HG03469 (cell line): ENCODE measurements at regions not wholly inside any gene's neighbourhood (a gene's known extent, or its start where the extent isn't known, plus 50 kb on each side); places are given as distances from the start of the nearest gene placed in this dataset.
"Not testable (repeated sequence)": the region's sequence is repeated elsewhere in the genome, so short reads cannot be mapped to it uniquely, and the experiment has no call there.

Source experiments
- ATAC-seq: cut with Tn5 transposase; IDR thresholded peaks from one replicate; pipeline ENCODE4 v1.9.1; 2021; ENCODE audit warnings: mild to moderate bottlenecking, moderate library complexity, moderate number of reproducible peaks; ENCODE audit not compliant: unreplicated experiment

DNA sequence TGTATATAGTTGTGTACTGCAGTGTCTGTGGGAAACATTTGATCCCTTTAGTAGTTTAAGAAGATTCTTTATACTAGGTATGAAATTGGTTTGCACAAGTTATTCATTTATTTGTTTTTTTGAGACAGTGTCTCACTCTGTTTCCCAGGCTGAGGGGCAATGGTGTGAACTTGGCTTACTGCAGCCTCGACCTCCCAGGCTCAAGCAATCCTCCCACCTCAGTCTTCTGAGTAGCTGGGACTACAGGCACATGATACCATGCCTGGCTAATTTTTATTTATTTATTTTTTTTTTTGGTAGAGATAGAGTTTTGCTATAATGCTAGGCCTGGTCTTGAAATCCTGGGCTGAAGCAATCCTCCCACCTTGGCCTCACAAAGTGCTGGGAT lies 209.4 kb downstream of the RASSF9 start:
- no peak for ATAC-seq

DNA sequence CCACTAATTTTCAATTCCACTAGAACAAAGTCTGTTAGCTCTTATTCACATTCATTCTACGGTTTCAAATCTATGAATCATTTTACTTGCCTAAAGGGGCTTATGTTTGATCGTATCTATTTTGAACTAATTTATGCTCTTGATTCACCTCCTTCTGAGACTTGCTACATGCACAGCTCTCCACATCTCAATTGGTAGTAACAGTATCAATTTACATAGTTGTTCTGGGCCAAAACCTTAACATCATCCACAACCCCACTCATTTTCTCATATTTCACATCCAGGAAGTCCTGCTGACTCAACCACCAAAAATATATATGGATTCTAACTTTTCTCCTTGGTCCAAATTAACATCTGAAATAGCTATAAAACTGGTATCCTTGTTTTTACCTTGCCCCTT lies 208.6 kb downstream of the RASSF9 start:
- ATAC-seq, result no peak

DNA sequence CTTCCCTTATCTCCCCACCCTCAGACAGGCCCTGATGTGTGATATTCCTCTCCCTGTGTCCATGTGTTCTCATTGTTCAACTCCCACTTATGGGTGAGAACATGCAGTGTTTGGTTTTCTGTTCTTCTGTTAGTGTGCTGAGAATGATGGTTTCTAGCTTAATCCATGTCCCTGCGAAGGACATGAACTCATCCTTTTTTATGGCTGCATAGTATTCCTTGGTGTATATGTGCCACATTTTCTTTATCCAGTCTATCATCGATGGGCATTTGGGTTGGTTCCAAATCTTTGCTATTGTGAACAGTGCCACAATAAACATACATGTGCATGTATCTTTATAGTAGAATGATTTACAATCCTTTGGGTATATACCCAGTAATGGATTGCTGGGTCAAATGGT lies 207.6 kb downstream of the RASSF9 start:
- not testable (repeated sequence) for ATAC-seq

DNA sequence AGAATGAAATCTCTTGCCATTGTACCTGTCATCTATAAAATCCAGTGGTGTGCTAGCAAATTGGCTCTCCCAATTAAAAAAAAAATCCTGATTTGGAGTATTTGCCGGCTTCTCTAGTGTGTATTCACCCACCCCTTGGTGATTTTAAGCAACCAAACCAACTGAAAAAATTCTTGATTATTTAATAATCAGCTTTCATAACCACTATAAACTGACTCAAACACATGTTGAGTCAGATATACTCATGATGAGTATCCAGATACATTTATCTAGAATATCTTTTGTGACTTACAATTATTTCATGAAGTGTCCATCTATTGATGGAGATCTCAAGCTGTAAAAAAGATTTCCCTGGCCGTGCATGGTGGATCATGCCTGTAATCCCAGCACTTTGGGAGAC lies 205.4 kb downstream of the RASSF9 start:
- ATAC-seq, result no peak

DNA sequence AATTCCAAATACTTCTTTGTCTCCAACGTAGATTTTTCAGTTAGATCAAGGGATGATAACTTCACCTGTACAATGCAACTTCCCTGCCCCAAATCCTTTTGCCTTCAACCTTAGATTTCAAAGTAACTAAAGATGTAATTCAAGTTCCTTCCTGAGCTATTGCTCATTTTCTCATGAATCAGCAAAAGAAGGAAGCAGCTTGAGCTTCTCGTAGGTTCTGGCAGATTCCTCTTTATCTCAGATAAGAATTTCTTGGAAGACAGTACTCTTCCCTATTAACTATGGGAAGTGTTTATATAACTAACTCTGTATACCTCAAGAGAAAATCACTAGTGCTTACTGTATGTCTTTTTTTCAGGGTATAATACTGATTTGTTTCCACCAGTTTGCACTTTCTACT lies 203.8 kb downstream of the RASSF9 start:
- ATAC-seq, result no peak

DNA sequence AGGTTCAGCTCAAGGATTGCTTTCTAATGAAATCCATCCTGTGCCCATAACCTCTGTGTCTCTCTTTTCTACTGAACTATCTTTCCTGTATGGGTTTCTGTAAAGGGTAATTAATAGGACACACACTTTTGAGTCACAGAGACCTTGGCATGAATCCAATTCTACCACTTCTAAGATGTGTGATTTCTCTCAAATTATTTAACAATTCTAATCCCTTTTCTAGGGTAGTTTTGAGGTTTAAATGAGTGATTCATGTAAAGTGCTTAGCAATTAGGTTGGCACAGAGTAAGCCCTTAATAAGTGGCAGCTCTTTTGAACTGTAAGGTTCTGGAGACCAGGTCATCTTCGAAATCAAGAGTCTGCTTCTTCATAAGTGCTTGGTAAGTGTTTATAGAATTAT lies 202.7 kb downstream of the RASSF9 start:
- ATAC-seq, result no peak

DNA sequence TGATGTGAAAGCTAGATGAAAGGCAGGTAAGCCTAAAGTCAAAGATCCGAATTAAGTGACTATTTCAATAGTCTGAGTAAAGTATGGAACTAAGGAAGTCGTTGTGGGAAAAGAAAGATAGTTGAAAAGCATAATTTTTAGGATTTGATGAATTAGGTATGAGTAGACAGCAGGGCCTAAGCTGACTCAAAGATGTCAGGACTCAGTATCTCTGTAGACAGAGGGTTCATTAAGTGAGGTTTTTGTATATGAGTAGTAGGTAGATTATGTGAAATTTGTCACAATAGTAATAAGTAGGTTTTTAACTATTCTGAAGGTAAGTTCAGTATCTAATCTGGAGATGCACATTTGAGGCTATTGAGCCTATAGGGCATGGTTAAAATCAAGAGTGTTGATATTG lies 196.4 kb downstream of the RASSF9 start:
- no peak for ATAC-seq

DNA sequence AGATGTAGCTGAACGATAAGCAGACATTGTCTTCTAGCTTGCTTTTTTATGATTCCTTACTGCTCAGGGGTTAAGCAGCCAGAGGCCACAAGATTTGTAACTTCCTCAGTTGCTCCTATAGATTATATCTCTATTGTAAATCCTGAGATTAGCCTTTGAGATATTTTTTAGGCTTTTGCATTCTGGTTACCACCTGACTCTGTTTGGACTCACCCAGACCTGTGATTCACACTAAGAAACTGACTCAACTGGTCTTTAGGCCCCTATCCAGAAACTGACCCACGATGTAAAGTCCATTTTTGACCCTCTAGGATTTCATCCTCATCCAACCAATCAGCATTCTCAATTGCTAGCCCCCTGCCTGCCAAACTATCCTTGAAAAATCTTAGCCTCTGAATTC lies 194.4 kb downstream of the RASSF9 start:
- no peak for ATAC-seq

DNA sequence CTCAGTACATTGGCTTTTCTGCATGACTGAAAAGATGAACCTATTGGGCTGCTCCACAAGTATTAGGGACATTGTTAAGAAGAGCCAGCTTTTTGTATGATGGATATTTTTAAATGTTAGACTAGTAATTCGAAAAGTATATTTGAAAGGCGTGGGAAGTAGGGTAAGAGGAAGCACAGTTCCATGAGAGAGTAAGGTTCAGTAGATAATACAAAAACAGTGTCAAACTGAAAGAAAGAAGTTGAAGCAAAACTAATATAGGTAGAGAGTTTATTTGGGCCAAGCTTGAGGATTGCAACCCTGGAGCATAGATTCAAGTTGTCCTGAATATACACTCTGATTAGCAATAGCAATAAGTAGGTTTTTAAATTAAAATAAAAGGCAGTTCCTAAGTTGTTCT lies 193.9 kb downstream of the RASSF9 start:
- no peak for ATAC-seq

DNA sequence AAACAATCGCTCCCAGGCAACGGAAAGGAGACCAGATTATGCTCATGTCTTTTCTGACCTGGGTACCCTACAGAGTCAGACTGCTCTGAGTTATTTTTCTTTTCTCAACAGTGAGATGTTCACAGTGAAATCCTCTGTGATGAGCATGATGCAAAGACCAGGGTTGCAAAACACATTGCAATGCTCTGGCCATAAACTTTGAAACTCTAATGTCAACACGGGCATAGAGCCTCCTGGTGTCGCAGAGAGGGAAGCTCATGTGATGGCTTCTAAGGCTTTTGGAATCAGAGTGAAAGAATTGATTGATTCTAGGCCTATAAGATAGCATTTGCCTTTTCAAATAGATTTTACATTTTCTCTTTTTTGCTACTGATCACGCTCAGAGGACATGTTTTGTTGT lies 193.4 kb downstream of the RASSF9 start:
- ATAC-seq, result no peak

DNA sequence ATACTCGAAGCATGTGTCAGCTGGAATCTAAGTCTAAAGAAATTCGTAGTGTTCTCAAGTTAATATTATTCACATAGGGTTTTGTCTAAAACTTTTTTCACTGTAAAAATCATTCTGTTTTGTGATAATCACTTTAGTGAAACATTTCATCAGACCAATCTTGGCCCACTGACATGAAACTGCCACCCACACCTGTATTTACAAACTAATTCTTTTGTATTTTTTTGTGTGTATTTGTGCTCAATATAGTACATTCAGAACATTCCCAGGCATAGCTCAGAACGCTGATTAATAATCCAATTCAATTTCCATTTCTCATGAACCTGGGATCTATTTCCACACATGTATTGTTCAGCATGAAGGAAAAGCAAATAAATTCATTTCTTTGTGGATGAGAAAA lies 191.7 kb downstream of the RASSF9 start:
- no peak for ATAC-seq

DNA sequence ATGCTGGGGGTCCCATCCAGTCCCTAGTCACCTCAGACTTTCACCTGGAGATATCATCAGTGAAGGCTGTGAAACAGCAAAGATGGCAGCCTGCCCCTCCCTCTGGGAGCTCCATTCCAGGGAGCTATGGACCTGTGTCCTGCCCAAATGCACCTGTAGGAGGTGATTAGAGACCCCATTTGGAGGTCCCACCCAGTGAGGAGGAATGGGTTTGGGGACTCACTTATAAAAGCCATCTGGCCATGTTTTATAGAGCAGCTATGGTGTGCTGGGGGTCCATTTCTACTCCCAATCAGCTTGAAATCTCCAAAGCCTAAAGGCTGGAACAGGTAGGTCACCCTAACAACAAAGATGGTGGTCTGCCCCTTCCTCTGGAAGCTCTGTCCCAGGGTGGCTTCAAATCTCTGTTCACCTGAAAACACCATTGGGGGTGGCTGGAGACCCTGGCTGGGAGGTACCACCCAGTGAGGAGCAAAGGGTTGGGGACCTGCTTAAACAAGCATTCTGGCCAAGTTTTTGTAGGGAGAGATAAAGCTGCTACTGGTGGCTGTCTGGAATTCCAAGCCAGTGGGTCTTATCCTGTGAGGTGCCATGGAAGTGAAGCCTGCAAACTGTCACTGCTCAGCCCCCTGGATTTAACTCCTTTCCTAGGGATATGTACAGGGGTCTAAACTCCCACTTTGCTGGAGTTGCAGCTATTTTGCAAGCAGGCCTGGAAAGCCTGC lies 182.3 kb downstream of the RASSF9 start:
- no peak for ATAC-seq

DNA sequence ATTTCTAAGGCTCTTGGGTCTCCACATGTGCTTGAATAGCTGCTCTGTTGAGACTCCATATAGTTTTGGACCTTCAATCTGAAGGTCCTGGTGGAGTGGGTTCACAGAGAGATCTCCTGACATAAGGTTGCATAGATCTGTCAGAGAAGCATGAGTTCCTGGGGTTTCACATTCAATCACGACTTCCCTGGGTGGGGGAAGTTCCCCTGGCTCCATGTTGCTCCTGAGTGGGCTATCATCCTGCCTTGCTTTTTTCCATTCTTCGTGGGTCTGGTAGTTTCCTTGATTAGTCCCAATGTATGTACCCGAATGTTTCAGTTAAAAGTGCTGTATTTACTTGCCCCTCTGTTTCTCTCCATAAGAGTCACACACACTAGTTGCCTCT lies 181.8 kb downstream of the RASSF9 start:
- ATAC-seq, result no peak

DNA sequence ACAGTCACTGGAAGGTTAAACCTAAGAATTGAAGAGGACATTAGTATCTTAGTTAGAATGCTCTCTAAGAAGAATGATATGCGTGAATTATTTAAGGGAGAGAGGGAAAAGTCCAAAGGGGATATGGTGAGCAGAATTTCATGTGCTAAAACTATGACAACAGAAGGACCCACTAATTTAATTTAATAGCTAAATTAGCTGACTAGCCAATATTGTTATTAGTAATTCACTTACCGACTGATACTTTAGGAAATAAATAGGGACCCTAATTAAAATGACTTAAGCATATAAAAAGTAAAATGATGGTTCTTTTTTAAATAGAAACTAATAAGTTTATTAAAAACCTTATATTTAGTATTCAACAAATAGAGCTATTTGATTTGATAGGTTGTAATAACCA lies 179.6 kb downstream of the RASSF9 start:
- no peak for ATAC-seq

DNA sequence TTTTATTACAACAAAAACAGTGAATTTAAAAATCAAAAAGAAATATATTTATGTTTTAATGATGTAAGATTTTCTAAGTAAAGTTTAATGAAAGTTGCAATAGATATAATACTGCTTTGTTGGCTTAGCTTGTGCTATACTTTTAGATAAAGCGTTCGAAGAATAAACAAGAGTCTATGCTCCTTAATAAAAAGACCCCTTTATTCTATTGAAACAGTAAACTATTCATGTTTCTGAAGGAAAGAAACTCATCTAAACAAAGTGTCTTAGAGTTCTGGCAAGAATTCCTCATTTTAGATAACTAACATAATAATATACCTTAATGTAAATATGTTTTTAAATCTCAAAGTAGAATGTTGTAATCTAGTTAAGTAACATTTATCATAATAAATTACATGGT lies 179.0 kb downstream of the RASSF9 start:
- ATAC-seq, result no peak

DNA sequence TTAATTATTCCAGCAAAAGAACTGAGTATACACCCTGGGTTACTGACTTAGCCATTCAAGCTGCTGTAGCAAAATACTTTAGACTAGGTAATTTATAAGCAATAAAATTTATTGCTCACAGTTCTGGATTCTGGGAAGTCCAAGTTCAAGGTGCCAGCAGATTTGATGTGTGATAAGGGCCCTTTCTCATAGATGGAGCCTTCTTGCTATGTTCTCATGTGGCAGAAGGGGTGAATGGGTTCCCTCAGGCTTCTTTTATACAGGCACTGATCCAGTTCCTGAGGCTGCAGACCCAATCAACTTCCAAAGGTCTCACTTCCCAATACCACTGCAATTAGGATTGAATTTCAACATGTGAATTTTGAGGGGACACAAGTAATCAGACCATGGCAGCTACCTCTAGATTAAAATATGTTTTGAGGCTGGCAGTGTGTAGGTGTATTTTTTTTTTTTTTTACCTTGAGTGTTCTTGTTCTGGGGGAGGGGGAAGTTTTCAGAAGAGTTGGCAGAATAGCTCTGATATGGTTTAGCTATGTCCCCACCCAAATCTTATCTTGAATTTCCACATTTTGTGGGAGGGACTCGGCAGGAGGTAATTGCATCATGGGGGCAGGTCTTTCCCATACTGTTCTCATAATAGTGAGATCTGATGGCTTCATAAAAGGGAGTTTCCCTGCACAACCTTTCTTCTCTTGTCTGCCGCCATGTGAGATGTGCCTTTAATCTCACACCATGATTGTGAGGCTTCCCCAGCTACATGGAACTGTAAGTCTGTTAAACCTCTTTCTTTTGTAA lies 178.2 kb downstream of the RASSF9 start:
- ATAC-seq, result no peak

DNA sequence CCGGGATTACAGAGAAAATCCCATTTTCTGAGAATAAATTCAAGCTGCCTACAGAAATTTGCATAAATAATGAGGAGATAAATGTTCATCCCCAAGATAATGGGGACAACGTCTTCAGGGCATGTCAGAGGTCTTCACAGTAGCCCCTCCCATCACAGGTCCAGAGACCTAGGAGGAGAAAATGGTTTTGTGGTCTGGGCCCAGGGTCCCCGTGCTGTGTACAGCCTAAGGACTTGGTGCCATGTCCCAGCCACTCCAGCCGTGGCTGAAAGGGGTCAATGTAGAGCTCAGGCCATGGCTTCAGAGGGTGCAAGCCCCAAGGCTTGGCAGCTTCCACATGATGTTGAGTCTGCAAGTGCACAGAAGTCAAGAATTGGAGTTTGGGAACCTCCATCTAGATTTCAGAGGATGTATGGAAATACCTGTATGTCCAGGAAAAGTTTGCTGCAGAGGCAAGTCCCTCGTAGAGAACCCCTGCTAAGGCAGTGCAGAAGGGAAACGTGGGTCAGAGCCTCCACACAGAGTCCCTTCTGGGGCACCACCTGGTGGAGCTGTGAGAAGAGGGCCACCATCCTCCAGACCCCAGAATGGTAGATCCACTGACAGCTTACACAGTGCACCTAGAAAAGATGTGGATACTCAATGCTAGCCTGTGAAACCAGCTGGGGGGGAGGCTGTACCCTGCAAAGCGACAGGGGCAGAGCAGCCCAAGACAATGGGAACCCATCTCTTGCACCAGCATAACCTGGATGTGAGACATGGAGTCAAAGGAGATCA lies 176.3 kb downstream of the RASSF9 start:
- ATAC-seq, result no peak

DNA sequence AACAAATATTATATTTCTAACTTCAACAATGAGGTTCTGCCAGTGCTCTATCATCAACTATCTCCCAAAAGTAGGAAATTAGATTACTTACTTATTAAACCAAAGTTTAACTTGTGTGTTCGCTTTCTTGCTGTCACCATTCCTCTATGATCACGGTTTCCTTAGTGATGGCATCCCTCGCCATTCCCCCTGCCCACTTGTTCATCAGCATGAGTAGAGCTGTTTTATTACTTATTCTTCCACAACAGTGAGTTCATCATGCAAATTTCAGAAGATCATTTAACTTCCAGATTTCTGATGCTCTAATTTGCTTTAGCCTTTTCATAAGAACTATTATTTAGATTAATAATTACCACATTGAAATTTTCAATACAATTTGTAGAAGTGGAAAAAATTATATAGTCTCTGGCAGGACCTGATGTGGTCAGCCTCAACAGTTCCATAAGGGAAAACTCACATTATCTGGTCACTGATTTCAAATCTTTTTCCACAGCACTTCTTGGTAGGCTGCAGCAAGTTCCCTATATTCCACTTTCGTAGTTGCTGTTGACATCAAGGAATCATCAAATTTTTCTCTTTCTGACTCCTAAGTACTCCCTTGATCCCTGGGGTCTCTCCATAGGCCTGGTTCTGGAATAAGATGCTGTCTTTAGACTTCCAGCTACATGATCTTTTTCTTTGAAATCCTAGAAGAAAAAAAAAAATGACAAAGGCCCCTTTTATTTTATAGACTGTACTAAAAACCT lies 174.6 kb downstream of the RASSF9 start:
- ATAC-seq, result no peak

DNA sequence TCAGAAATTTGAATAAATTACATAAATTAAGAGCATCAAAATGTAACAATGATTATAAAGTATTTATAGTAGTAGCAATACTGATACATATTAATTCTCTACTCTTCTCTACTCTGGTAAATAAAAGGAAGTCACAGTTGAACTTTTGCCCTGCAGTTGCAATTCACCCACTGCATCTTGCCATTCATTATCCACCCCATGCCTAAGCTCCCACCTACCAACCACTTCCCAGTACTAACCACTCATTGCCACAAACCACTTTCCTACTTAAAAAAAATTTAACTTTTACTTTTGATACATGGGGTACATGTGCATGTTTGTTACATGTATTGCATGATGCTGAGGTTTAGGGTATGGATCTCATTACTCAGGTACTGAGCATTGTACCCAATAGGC lies 174.0 kb downstream of the RASSF9 start:
- ATAC-seq, result no peak

DNA sequence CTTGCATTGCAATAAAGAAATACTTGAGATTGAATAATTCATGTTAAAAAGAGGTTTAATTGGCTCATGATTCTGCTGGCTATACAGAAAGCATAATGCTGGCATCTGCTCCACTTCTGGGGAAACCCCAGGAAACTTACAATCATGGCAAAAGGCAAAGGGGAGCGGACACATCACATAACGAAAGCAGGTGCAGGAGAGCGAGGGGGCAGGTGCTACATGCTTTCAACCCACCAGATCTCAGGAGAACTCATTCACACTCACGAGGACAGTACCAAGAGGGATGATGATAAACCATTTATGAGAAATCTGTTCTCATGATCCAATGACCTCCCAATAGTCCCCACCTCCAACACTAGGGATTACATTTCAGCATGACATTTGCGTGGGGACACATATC lies 172.6 kb downstream of the RASSF9 start:
- no peak for ATAC-seq

DNA sequence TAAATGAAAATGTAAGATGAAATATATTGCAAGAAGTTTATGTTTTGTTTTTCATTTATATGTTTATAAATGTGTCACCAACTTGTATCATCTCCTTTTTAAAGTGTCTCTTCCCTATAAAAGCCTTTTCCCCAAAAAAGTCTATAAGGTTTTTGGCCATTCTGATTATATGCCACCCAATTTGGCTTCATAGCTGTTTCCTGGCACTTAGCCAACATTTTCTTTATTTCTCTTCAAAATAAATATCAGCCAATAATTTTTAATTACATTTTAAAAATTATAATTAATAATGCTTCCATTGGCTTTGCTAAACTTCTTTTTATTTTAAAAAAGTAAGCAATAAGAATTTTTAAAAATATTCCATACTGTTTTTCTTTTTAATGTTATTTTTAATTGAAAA lies 171.8 kb downstream of the RASSF9 start:
- no peak for ATAC-seq
